ENCODE measurements at regions not wholly inside any gene's neighbourhood (a gene's known extent, or its start where the extent isn't known, plus 50 kb on each side); places are given as distances from the start of the nearest gene placed in this dataset.

DNA sequence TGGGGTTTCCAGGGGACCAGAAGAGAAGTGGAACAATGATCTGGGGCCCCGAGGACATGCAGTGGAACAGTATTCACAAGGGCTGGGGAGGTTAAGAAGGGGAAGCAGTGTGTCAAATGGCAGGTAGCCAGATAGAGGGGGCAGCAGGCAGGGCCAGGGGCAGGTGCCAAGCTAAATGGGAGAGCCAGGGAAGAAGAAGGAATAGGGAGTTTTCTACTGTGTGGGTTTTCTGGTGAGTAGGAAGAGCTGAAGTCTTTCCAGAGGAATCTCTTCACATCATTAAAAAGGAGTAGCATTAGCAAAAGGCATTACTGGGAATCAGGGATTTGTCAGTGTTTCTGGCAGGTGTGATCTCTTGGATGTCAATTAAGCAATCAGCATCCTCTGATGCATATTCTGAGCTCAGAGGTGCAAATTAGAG lies 55.8 kb downstream of the IRAG1 start:
- H3K4me1 ChIP-seq (replicated peaks in 1 of 2; ENCODE audit: control insufficient read depth in 2 of 2, insufficient read depth in 2 of 2, low read length in 2 of 2), result peaks cover 4 to 14% of the 10 kb centered on the region in 2 experiments; a peak in 3 of 5 replicates
- no peak for FAIRE-seq
- H3K4me2 ChIP-seq (ENCODE audit: insufficient read depth, low read length), result no peak overlapping the region
- H2AFZ ChIP-seq (ENCODE audit: low read depth, low read length), result no peak overlapping the region
- no peaks in the 10 kb centered on the region for H3K9me1 ChIP-seq (ENCODE audit: control insufficient read depth, insufficient read depth, low read length)
- in situ Hi-C loops (cut with MboI), result no loop called here
- no peak overlapping the region for H3K4me3 ChIP-seq
- no peak for ATAC-seq
- H3K79me2 ChIP-seq (ENCODE audit: control insufficient read depth, insufficient read depth, low read length), result no peaks in the 10 kb centered on the region
- WGBS (ENCODE audit: insufficient coverage, low coverage, missing lambda C conversion rate), result 0% methylated on average over 1 of the region's 1 CpG
- BruUV-seq (replicated peaks), result no TSS peak
- POLR2A ChIA-PET, result interaction anchor here (1.0 kb wide), 1 partner anchor 10 kb away, joined by 3 read pairs; no protein-coding TSS in a partner anchor
- H4K20me1 ChIP-seq (replicated peaks; ENCODE audit: control insufficient read depth, insufficient read depth, low read length), result no peaks in the 10 kb centered on the region; the same call in 1 of the 2 replicates
- no peaks in the 10 kb centered on the region for H3K36me3 ChIP-seq (ENCODE audit: control insufficient read depth, insufficient read depth, low read length)
- intact Hi-C loops (cut with micrococcal nuclease), result no loop called here
- H3K9me3 ChIP-seq (replicated peaks; ENCODE audit: control insufficient read depth, insufficient read depth, low read depth, low read length), result no peaks in the 10 kb centered on the region
- TF ChIP-seq ELF1 (tag; IDR thresholded peaks at IDR 0.05), result no peak
- TF ChIP-seq, protein P1, sequence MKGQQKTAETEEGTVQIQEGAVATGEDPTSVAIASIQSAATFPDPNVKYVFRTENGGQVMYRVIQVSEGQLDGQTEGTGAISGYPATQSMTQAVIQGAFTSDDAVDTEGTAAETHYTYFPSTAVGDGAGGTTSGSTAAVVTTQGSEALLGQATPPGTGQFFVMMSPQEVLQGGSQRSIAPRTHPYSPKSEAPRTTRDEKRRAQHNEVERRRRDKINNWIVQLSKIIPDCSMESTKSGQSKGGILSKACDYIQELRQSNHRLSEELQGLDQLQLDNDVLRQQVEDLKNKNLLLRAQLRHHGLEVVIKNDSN (CRISPR knock-in tag; IDR thresholded peaks at IDR 0.05), result no peak
- no peak for TF ChIP-seq BRF1 (IDR thresholded peaks at IDR 0.05; ENCODE audit: borderline replicate concordance, extremely low read depth, insufficient read length)
- no peak for TF ChIP-seq PHB2 (IDR thresholded peaks at IDR 0.05; ENCODE audit: low read depth)
- TF ChIP-seq MEF2D (tag; conservative IDR thresholded peaks at IDR 0.05; ENCODE audit: low read depth), result no peak
- no peak for TF ChIP-seq EP400 (IDR thresholded peaks at IDR 0.05)
- TF ChIP-seq TSC22D4 (tag; IDR thresholded peaks at IDR 0.05), result no peak
- TF ChIP-seq, protein P2, sequence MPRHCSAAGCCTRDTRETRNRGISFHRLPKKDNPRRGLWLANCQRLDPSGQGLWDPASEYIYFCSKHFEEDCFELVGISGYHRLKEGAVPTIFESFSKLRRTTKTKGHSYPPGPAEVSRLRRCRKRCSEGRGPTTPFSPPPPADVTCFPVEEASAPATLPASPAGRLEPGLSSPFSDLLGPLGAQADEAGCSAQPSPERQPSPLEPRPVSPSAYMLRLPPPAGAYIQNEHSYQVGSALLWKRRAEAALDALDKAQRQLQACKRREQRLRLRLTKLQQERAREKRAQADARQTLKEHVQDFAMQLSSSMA (CRISPR knock-in tag; IDR thresholded peaks at IDR 0.05), result no peak
- H3K9ac ChIP-seq (ENCODE audit: insufficient read depth in 1 of 2, low read depth in 2 of 2, low read length in 2 of 2), result no peak overlapping the region
- H3K27me3 ChIP-seq (ENCODE audit: control insufficient read depth in 2 of 2, insufficient read depth in 2 of 2, low read length in 2 of 2), result peaks cover 0 to 2% of the 10 kb centered on the region in 2 experiments; a peak in 1 of 5 replicates
- H3K27ac ChIP-seq (ENCODE audit: extremely low read depth, low read depth, low read length), result no peak overlapping the region
- CTCF ChIA-PET (ENCODE audit: low intra/inter-chr PET ratio), result no interaction called here
- DNase-seq (ENCODE audit: extremely low read depth in 1 of 4, low spot score in 3 of 4), result no peak
